SK-N-MC (cell line): ENCODE measurements at regions not wholly inside any gene's neighbourhood (a gene's known extent, or its start where the extent isn't known, plus 50 kb on each side); places are given as distances from the start of the nearest gene placed in this dataset.

Source experiments
- EZH2 ChIP-seq: fragments of 200-600 bp; sonication (generic); IDR thresholded peaks from one replicate; pipeline ENCODE4 v1.6.1; 2017; ENCODE audit warnings: antibody characterized with exemption
- POLR2AphosphoS5 ChIP-seq: IDR thresholded peaks from 2 replicates; pipeline ENCODE4 v1.6.1; 2012; ENCODE audit warnings: mild to moderate bottlenecking, low read depth, low read length, borderline replicate concordance

DNA sequence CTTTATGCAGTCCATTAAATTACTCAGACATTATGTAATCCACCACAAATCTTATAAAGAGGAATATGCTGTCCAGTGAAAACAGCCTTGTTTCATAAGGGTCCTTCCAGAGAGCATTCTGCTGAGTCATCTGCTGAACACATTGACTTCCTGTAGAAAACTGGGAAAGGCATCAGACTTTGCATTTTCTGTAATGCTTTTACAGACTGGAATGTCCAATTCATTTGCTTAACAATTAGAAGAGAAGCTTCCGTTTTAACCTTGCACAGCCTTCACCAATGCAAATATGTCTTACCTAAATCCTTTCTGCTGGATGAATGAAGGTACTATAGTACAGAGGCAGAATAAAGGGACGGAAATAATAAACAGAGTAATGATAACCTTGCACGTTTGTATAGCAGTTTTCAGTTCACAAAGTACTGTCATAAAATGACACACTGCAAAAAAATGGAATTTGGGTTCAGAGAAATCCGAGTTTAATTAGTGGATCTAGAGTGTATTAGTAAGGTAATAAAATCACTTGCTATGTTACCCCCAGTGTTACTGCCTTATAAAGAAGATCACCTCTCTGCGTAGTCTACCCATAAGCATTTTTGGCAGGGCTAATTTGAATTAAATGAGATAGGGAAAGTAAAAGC, 301.5 kb downstream of the PYDC2 start:
- TF ChIP-seq POLR2AphosphoS5 (no peak; the same call in 1 of the 2 replicates), EZH2 (no peak)
